AG09319 (cell line): ENCODE measurements at regions not wholly inside any gene's neighbourhood (a gene's known extent, or its start where the extent isn't known, plus 50 kb on each side); places are given as distances from the start of the nearest gene placed in this dataset.
"Not testable (repeated sequence)": the region's sequence is repeated elsewhere in the genome, so short reads cannot be mapped to it uniquely, and the experiment has no call there.

Experiments
- DNase-seq: peaks from one replicate; pipeline ENCODE4 v3.0.0-alpha.2; 2010; ENCODE audit warnings: low read depth; ENCODE audit errors: extremely low read depth
- CTCF ChIP-seq: IDR thresholded peaks from 2 replicates; pipeline ENCODE4 v1.5.1; 2011; ENCODE audit warnings: low read depth, mild to moderate bottlenecking, inconsistent platforms, low read length, moderate library complexity

- no peak for DNase-seq
- no peak for TF ChIP-seq CTCF
Observed at GRCh38 chr5:50576265-50576664, 90.2 kb upstream of the PARP8 start.

- TF ChIP-seq CTCF: no peak
Observed at GRCh38 chr5:50576686-50577256, 89.7 kb upstream of the PARP8 start.

GRCh38 chr5:50580506-50580905, 85.9 kb upstream of the PARP8 start:
- no peak for DNase-seq
- TF ChIP-seq CTCF: no peak

More at GRCh38 chr5:50576686-50577256, 89.7 kb upstream of the PARP8 start:
- DNase-seq: no peak

GRCh38 chr5:50581845-50582244, 84.6 kb upstream of the PARP8 start:
- DNase-seq: not testable (repeated sequence)

- no peak for TF ChIP-seq CTCF
- DNase-seq: no peak
Observed at GRCh38 chr5:50582699-50583098, 83.7 kb upstream of the PARP8 start.

GRCh38 chr5:50583621-50584020, 82.8 kb upstream of the PARP8 start:
- TF ChIP-seq CTCF: no peak
- no peak for DNase-seq

- not testable (repeated sequence) for DNase-seq
Observed at GRCh38 chr5:50588471-50588870, 78.0 kb upstream of the PARP8 start.

GRCh38 chr5:50590444-50591189, 75.8 kb upstream of the PARP8 start:
- not testable (repeated sequence) for DNase-seq

GRCh38 chr5:50591338-50591737, 75.1 kb upstream of the PARP8 start:
- not testable (repeated sequence) for DNase-seq
